SK-N-MC (cell line): ENCODE measurements at regions not wholly inside any gene's neighbourhood (a gene's known extent, or its start where the extent isn't known, plus 50 kb on each side); places are given as distances from the start of the nearest gene placed in this dataset.

Experiments
- EZH2 ChIP-seq: fragments of 200-600 bp; sonication (generic); IDR thresholded peaks from one replicate; pipeline ENCODE4 v1.6.1; 2017; ENCODE audit warnings: antibody characterized with exemption
- FOXP2 ChIP-seq: optimal IDR thresholded peaks from 2 replicates; pipeline ENCODE3; 2011; ENCODE audit warnings: mild to moderate bottlenecking, moderate library complexity; ENCODE audit not compliant: insufficient read depth; ENCODE audit errors: extremely low read length, control extremely low read depth
- POLR2AphosphoS5 ChIP-seq: IDR thresholded peaks from 2 replicates; pipeline ENCODE4 v1.6.1; 2012; ENCODE audit warnings: mild to moderate bottlenecking, low read depth, low read length, borderline replicate concordance

DNA sequence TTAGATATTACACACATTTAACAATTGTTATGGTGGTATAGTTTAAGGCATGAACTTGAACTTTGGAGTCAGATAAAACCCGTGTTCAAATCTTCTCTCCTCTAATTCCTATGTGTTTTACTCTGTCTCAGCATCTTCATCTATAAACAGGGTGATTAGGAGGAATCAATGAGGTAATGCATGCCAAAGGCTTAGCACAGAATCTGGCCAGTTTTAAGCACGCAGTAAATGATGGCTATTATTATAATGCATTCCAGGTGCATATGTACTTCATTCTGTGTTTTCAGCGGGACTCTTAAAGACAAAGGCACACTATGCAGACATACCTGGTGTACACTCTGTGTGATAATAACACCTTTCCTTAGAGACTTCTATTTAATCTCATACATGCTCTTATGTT is 88.0 kb upstream of the FRY start:
- TF ChIP-seq POLR2AphosphoS5 (no peak), EZH2 (no peak), FOXP2 (no peak)
